Caco-2 (cell line): ENCODE measurements at regions not wholly inside any gene's neighbourhood (a gene's known extent, or its start where the extent isn't known, plus 50 kb on each side); places are given as distances from the start of the nearest gene placed in this dataset.

Experiments
- BruUV-seq: library from RNA; stranded (reverse); fragments of 400-500 nt; replicated peaks from 2 replicates; lab custom pipeline; 2021; lab: Mats Ljungman, UMichigan
- CTCF ChIA-PET: fragments of 300-600 bp; sonication (Branson Sonifier 250); formaldehyde crosslinking; loops from one replicate; lab custom pipeline; 2022; ENCODE audit warnings: antibody characterized with exemption; lab: Charles Lee
- POLR2A ChIA-PET: fragments of 300-600 bp; sonication (Branson Sonifier 250); formaldehyde crosslinking; loops from one replicate; lab custom pipeline; 2022; ENCODE audit warnings: antibody characterized with exemption; lab: Charles Lee
- DNase-seq, 2 experiments: peaks; one replicate each; pipeline versions ENCODE4 v3.0.0 to v3.0.0-alpha.2; 2020 to 2022
- H3K27me3 ChIP-seq: replicated peaks from 2 replicates; pipeline ENCODE4 v1.6.0; 2011; ENCODE audit warnings: low read length; ENCODE audit not compliant: control insufficient read depth, insufficient read depth
- H3K36me3 ChIP-seq: 2 replicates; pipeline ENCODE4 v1.5.1; 2011; ENCODE audit warnings: low read length; ENCODE audit not compliant: control insufficient read depth, insufficient read depth
- H3K4me1 ChIP-seq: fragments of 250-450 bp; sonication (Bioruptor Pico); 2 replicates; pipeline ENCODE4 v1.5.1; 2020; ENCODE audit warnings: mild to moderate bottlenecking
- H3K4me3 ChIP-seq: 2 replicates; pipeline ENCODE4 v1.5.1; 2011; ENCODE audit warnings: low read depth, mild to moderate bottlenecking, control low read depth, low read length
- H3K9me3 ChIP-seq: fragments of 250-450 bp; sonication (Bioruptor Pico); 2 replicates; pipeline ENCODE4 v1.5.1; 2020; ENCODE audit warnings: mild to moderate bottlenecking, moderate library complexity
- H3K27ac Mint-ChIP-seq: one replicate; pipeline ENCODE4 v1.8.0; 2022; ENCODE audit warnings: mixed read lengths; ENCODE audit not compliant: unreplicated experiment
- H3K27me3 Mint-ChIP-seq: one replicate; pipeline ENCODE4 v1.8.0; 2022; ENCODE audit warnings: mixed read lengths; ENCODE audit not compliant: insufficient read depth, unreplicated experiment
- H3K36me3 Mint-ChIP-seq: one replicate; pipeline ENCODE4 v1.8.0; 2022; ENCODE audit warnings: mild to moderate bottlenecking, mixed read lengths; ENCODE audit not compliant: insufficient read depth, unreplicated experiment
- H3K4me1 Mint-ChIP-seq: one replicate; pipeline ENCODE4 v1.8.0; 2022; ENCODE audit warnings: low read depth, mixed read lengths; ENCODE audit not compliant: unreplicated experiment
- H3K4me3 Mint-ChIP-seq: one replicate; pipeline ENCODE4 v1.8.0; 2022; ENCODE audit warnings: mild to moderate bottlenecking, moderate library complexity, mixed read lengths; ENCODE audit not compliant: unreplicated experiment
- H3K9me3 Mint-ChIP-seq: one replicate; pipeline ENCODE4 v1.8.0; 2022; ENCODE audit warnings: mixed read lengths; ENCODE audit not compliant: unreplicated experiment
- intact Hi-C: fragments of 100-400 bp; cut with micrococcal nuclease; formaldehyde crosslinking; loops from one replicate; pipeline ENCODE4 v1.10.0; 2022; ENCODE audit not compliant: unreplicated experiment
- TF ChIP-seq, protein P1 (sequence below), 2 experiments: fragments of 200-600 bp in 1 of 2; IDR thresholded peaks; 1 replicate in 1 of 2; 2 replicates in 1 of 2; pipeline versions ENCODE4 v1.5.1 to v1.8.0; 2011 to 2022; ENCODE audit warnings: antibody characterized with exemption in 1 of 2, control low read depth in 1 of 2, inconsistent platforms in 1 of 2, low read depth in 1 of 2, low read length in 1 of 2, mild to moderate bottlenecking in 1 of 2, moderate library complexity in 1 of 2; ENCODE audit not compliant: insufficient read depth in 1 of 2, severe bottlenecking in 1 of 2, unreplicated experiment in 1 of 2

DNA sequence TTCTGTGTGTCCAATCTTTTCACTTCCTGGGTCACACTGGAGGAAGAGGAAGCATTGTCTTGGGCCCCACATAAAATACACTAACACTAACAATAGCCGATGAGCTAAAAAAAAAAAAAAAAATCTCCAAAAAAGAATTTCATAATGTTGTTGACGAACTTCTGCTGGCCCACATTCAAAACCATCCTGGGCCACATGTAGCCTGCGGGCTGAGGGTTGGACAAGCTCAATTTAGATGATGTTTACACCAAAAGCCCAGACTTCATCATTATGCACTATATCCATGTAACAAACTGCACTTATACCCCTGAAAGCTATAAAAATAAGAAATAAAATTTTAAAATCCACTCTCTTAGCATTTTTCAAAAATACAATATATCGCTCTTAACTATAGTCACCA, 187.8 kb upstream of the PTBP2 start:
- intact Hi-C loops, result no loop called here
- no peak for DNase-seq
- no peaks in the 10 kb centered on the region for H3K27me3 ChIP-seq
- no TSS peak for BruUV-seq
- no peaks in the 10 kb centered on the region for H3K36me3 ChIP-seq
- TF ChIP-seq, protein P1, sequence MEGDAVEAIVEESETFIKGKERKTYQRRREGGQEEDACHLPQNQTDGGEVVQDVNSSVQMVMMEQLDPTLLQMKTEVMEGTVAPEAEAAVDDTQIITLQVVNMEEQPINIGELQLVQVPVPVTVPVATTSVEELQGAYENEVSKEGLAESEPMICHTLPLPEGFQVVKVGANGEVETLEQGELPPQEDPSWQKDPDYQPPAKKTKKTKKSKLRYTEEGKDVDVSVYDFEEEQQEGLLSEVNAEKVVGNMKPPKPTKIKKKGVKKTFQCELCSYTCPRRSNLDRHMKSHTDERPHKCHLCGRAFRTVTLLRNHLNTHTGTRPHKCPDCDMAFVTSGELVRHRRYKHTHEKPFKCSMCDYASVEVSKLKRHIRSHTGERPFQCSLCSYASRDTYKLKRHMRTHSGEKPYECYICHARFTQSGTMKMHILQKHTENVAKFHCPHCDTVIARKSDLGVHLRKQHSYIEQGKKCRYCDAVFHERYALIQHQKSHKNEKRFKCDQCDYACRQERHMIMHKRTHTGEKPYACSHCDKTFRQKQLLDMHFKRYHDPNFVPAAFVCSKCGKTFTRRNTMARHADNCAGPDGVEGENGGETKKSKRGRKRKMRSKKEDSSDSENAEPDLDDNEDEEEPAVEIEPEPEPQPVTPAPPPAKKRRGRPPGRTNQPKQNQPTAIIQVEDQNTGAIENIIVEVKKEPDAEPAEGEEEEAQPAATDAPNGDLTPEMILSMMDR (IDR thresholded peaks at IDR 0.05; ENCODE audit: insufficient read depth in 1 of 2, low read depth in 1 of 2, low read length in 1 of 2, severe bottlenecking in 1 of 2, unreplicated experiment in 1 of 2), result no peak
- ChIA-PET POLR2A (interaction anchor here (0.6 kb wide), 1 partner anchor 559 kb away, joined by 4 read pairs; no protein-coding TSS in a partner anchor), CTCF (no interaction called here)
- no peaks in the 10 kb centered on the region for H3K4me1 ChIP-seq
- H3K9me3 Mint-ChIP-seq, result peaks cover 16% of the 10 kb centered on the region
- no peak overlapping the region for H3K4me3 Mint-ChIP-seq
- no peaks in the 10 kb centered on the region for H3K27me3 Mint-ChIP-seq
- H3K27ac Mint-ChIP-seq, result no peak overlapping the region
- no peak overlapping the region for H3K4me3 ChIP-seq
- H3K4me1 Mint-ChIP-seq, result no peaks in the 10 kb centered on the region
- no peaks in the 10 kb centered on the region for H3K9me3 ChIP-seq
- no peaks in the 10 kb centered on the region for H3K36me3 Mint-ChIP-seq

DNA sequence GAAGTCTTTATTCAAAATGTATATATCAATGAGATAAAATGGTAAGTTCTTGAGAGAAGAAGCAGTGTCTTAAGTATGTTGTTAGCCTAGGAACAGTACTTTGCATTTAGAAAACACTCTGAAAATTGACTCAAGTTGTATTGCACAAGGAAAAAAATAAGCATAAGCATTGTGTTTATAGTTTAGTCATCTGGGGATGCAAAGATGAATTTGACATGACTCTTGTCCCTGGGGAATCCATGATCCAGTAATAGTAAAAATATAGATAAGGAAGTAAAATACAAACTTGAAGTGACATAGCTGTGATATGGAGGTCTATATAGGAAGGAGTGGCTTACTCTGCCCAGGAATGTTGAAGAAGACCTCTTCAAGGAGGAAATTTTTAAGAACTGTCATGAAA, 185.0 kb upstream of the PTBP2 start:
- Mint-ChIP-seq H3K4me3 (no peak overlapping the region), H3K9me3 (no peaks in the 10 kb centered on the region), H3K4me1 (no peaks in the 10 kb centered on the region), H3K27ac (no peak overlapping the region), H3K27me3 (no peaks in the 10 kb centered on the region), H3K36me3 (no peaks in the 10 kb centered on the region)
- no peak for DNase-seq
- H3K9me3 ChIP-seq, result no peaks in the 10 kb centered on the region
- H3K36me3 ChIP-seq, result no peaks in the 10 kb centered on the region
- TF ChIP-seq, protein P1 (IDR thresholded peaks at IDR 0.05; ENCODE audit: insufficient read depth in 1 of 2, low read depth in 1 of 2, low read length in 1 of 2, severe bottlenecking in 1 of 2, unreplicated experiment in 1 of 2), result no peak
- intact Hi-C loops, result no loop called here
- BruUV-seq, result no TSS peak
- POLR2A ChIA-PET, result no interaction called here
- no peaks in the 10 kb centered on the region for H3K4me1 ChIP-seq
- CTCF ChIA-PET, result no interaction called here
- no peak overlapping the region for H3K4me3 ChIP-seq
- H3K27me3 ChIP-seq, result no peaks in the 10 kb centered on the region

DNA sequence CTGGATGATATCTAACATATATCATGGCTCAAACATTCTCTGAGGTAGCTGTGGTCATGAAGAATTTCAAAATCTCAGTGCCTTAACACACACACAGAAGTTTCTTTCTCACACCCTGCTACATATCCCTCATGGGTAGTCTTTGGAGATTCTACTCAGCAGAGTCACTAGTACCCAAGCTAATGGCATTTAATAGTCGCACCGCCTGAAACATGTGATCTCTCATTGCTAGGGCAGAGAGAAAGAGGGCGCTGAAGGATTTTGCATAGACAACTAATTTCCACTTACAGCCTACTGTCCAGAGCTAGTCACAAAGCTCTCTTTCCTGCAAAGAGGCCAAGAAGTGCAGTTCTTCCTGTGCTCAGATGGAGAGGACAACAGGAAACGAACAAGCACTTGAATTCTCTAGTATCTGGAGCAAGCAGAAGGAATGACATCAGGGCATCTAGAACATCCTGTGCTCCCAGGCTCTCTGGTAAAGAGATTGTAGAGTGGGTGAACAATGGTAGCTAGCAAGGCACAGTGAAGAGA, 183.4 kb upstream of the PTBP2 start:
- H3K27me3 Mint-ChIP-seq, result no peaks in the 10 kb centered on the region
- ChIA-PET POLR2A (no interaction called here), CTCF (interaction anchor here (1.1 kb wide), 1 partner anchor 151 kb away, joined by 4 read pairs; no protein-coding TSS in a partner anchor)
- DNase-seq, result peak; percentile 4 to 21
- H3K4me1 Mint-ChIP-seq, result no peaks in the 10 kb centered on the region
- no peak overlapping the region for H3K4me3 ChIP-seq
- no peak overlapping the region for H3K27ac Mint-ChIP-seq
- TF ChIP-seq, protein P1 (IDR thresholded peaks at IDR 0.05; ENCODE audit: insufficient read depth in 1 of 2, low read depth in 1 of 2, low read length in 1 of 2, severe bottlenecking in 1 of 2, unreplicated experiment in 1 of 2), result peak in 1 of 2 experiments; percentile 26
- H3K36me3 Mint-ChIP-seq, result no peaks in the 10 kb centered on the region
- no peaks in the 10 kb centered on the region for H3K9me3 ChIP-seq
- intact Hi-C loops, result loop anchor here (1.0 kb wide), 1 partner anchor 150 kb away; no protein-coding TSS in a partner anchor
- H3K4me1 ChIP-seq, result no peaks in the 10 kb centered on the region
- BruUV-seq, result no TSS peak
- no peaks in the 10 kb centered on the region for H3K27me3 ChIP-seq
- H3K4me3 Mint-ChIP-seq, result no peak overlapping the region
- no peaks in the 10 kb centered on the region for H3K36me3 ChIP-seq
- no peaks in the 10 kb centered on the region for H3K9me3 Mint-ChIP-seq
